ENCODE measurements at regions not wholly inside any gene's neighbourhood (a gene's known extent, or its start where the extent isn't known, plus 50 kb on each side); places are given as distances from the start of the nearest gene placed in this dataset.

DNA sequence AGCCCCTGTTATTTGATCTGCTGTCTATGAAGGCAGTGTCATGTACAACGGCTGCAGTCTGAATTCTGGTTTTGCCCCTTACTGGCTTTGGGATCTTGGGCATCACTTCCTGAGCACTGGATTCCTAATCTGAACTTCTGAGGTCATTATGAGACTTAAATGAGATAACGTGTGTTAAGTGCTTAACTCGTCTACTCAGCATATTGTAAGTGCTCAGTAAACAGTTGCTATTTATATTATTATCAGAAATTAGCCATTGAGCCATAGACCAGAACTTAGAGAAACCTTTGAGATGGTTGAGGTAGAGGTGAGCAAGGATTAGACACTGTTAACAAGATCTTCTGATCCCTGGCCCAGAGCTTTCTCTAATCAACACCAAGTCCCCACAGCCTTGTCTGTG is 284.1 kb upstream of the ONECUT1 start:
- no peak overlapping the region for H3K27ac ChIP-seq (ENCODE audit: low read length)
- H3K4me1 ChIP-seq (ENCODE audit: low read length) = no peaks in the 10 kb centered on the region
- TF ChIP-seq EZH2 (optimal IDR thresholded peaks at IDR 0.05; ENCODE audit: low read depth, low read length) (no peak), EZH2phosphoT487 (IDR thresholded peaks at IDR 0.05; ENCODE audit: low read length) (no peak)
- TF ChIP-seq, protein P1, sequence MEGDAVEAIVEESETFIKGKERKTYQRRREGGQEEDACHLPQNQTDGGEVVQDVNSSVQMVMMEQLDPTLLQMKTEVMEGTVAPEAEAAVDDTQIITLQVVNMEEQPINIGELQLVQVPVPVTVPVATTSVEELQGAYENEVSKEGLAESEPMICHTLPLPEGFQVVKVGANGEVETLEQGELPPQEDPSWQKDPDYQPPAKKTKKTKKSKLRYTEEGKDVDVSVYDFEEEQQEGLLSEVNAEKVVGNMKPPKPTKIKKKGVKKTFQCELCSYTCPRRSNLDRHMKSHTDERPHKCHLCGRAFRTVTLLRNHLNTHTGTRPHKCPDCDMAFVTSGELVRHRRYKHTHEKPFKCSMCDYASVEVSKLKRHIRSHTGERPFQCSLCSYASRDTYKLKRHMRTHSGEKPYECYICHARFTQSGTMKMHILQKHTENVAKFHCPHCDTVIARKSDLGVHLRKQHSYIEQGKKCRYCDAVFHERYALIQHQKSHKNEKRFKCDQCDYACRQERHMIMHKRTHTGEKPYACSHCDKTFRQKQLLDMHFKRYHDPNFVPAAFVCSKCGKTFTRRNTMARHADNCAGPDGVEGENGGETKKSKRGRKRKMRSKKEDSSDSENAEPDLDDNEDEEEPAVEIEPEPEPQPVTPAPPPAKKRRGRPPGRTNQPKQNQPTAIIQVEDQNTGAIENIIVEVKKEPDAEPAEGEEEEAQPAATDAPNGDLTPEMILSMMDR (IDR thresholded peaks at IDR 0.05; ENCODE audit: low read length) = no peak
- no peaks in the 10 kb centered on the region for H3K9me2 ChIP-seq (replicated peaks; ENCODE audit: insufficient read depth, low read length)
- no peaks in the 10 kb centered on the region for H3K79me2 ChIP-seq (ENCODE audit: low read length)
- no peaks in the 10 kb centered on the region for H3K27me3 ChIP-seq (replicated peaks; ENCODE audit: insufficient read depth, low read length)
- DNase-seq = no peak
- no peak overlapping the region for H3K9ac ChIP-seq (ENCODE audit: low read length)
- no peak overlapping the region for H2AFZ ChIP-seq (ENCODE audit: low read length)
- H3F3A ChIP-seq (ENCODE audit: insufficient read depth, low read length) = no peaks in the 10 kb centered on the region
- H4K20me1 ChIP-seq (ENCODE audit: insufficient read depth, low read length) = no peaks in the 10 kb centered on the region
- H3K4me3 ChIP-seq (ENCODE audit: low read length) = no peak overlapping the region
- no peak overlapping the region for H3K4me2 ChIP-seq (ENCODE audit: low read depth, low read length)
- no peaks in the 10 kb centered on the region for H3K36me3 ChIP-seq (replicated peaks; ENCODE audit: insufficient read depth, low read length)
- H3K9me3 ChIP-seq (replicated peaks; ENCODE audit: insufficient read depth, low read length) = no peaks in the 10 kb centered on the region

DNA sequence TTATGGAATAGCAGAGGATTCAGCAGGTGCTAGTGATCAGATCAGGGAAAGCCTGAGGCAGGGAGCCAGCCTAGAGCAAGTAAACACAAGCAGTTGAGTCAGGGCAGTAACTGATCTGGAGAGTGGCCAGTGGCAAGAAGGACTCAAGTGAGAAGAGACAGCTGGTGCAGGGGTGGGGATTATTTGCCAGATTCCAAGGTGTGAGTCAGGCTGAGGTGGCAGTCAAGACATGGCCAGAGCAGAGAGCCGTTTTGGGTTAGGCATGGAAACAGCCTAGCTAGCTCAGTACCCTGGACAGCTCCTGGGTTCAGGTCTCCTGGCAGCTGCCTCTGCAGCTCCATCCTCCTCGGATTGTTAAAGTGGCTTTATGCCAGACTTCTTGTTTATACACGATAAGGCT is 281.9 kb upstream of the ONECUT1 start:
- H3K79me2 ChIP-seq (ENCODE audit: low read length) = no peaks in the 10 kb centered on the region
- no peak overlapping the region for H3K27ac ChIP-seq (ENCODE audit: low read length)
- no peaks in the 10 kb centered on the region for H3F3A ChIP-seq (ENCODE audit: insufficient read depth, low read length)
- no peak overlapping the region for H2AFZ ChIP-seq (ENCODE audit: low read length)
- no peak overlapping the region for H3K4me2 ChIP-seq (ENCODE audit: low read depth, low read length)
- H3K9me3 ChIP-seq (replicated peaks; ENCODE audit: insufficient read depth, low read length) = no peaks in the 10 kb centered on the region
- no peaks in the 10 kb centered on the region for H3K27me3 ChIP-seq (replicated peaks; ENCODE audit: insufficient read depth, low read length)
- no peak overlapping the region for H3K4me3 ChIP-seq (ENCODE audit: low read length)
- TF ChIP-seq EZH2phosphoT487 (IDR thresholded peaks at IDR 0.05; ENCODE audit: low read length) (no peak), EZH2 (optimal IDR thresholded peaks at IDR 0.05; ENCODE audit: low read depth, low read length) (no peak)
- TF ChIP-seq, protein P1 (IDR thresholded peaks at IDR 0.05; ENCODE audit: low read length) = no peak
- H3K9me2 ChIP-seq (replicated peaks; ENCODE audit: insufficient read depth, low read length) = no peaks in the 10 kb centered on the region
- DNase-seq = peak; percentile 58
- no peaks in the 10 kb centered on the region for H3K36me3 ChIP-seq (replicated peaks; ENCODE audit: insufficient read depth, low read length)
- no peaks in the 10 kb centered on the region for H3K4me1 ChIP-seq (ENCODE audit: low read length)
- no peak overlapping the region for H3K9ac ChIP-seq (ENCODE audit: low read length)
- H4K20me1 ChIP-seq (ENCODE audit: insufficient read depth, low read length) = no peaks in the 10 kb centered on the region

DNA sequence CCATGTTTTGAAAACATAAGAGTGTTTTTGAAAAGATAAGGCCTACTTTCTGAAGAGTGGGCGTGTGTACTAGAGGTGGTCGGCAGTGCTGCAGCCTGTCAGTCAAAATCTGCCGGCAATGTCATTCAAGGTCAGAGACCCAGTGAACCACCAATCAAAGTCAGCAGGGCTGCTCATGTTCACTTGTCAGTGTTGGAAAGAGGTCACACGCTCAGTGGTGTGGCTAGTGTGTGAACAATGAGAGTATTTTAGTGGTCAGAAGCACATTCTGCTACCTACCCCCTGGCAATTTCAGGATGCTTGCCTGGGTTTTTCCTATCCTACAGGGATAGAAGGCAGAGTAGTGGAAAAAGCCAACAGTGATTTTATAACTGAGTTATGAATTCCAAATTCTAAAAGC is 278.5 kb upstream of the ONECUT1 start:
- TF ChIP-seq, protein P1 (IDR thresholded peaks at IDR 0.05; ENCODE audit: low read length) = no peak
- TF ChIP-seq EZH2phosphoT487 (IDR thresholded peaks at IDR 0.05; ENCODE audit: low read length) (no peak), EZH2 (optimal IDR thresholded peaks at IDR 0.05; ENCODE audit: low read depth, low read length) (no peak)
- Histone ChIP-seq H2AFZ (ENCODE audit: low read length) (no peak overlapping the region), H3K36me3 (replicated peaks; ENCODE audit: insufficient read depth, low read length) (no peaks in the 10 kb centered on the region), H3F3A (ENCODE audit: insufficient read depth, low read length) (no peaks in the 10 kb centered on the region), H3K27me3 (replicated peaks; ENCODE audit: insufficient read depth, low read length) (no peaks in the 10 kb centered on the region), H3K4me1 (ENCODE audit: low read length) (no peaks in the 10 kb centered on the region), H3K9me2 (replicated peaks; ENCODE audit: insufficient read depth, low read length) (no peaks in the 10 kb centered on the region), H3K9me3 (replicated peaks; ENCODE audit: insufficient read depth, low read length) (no peaks in the 10 kb centered on the region), H4K20me1 (ENCODE audit: insufficient read depth, low read length) (no peaks in the 10 kb centered on the region), H3K9ac (ENCODE audit: low read length) (no peak overlapping the region), H3K4me3 (ENCODE audit: low read length) (no peak overlapping the region), H3K27ac (ENCODE audit: low read length) (no peak overlapping the region), H3K4me2 (ENCODE audit: low read depth, low read length) (no peak overlapping the region), H3K79me2 (ENCODE audit: low read length) (no peaks in the 10 kb centered on the region)
- DNase-seq = no peak

Data from MM.1S (cell line).